ENCODE measurements at regions not wholly inside any gene's neighbourhood (a gene's known extent, or its start where the extent isn't known, plus 50 kb on each side); places are given as distances from the start of the nearest gene placed in this dataset.

DNA sequence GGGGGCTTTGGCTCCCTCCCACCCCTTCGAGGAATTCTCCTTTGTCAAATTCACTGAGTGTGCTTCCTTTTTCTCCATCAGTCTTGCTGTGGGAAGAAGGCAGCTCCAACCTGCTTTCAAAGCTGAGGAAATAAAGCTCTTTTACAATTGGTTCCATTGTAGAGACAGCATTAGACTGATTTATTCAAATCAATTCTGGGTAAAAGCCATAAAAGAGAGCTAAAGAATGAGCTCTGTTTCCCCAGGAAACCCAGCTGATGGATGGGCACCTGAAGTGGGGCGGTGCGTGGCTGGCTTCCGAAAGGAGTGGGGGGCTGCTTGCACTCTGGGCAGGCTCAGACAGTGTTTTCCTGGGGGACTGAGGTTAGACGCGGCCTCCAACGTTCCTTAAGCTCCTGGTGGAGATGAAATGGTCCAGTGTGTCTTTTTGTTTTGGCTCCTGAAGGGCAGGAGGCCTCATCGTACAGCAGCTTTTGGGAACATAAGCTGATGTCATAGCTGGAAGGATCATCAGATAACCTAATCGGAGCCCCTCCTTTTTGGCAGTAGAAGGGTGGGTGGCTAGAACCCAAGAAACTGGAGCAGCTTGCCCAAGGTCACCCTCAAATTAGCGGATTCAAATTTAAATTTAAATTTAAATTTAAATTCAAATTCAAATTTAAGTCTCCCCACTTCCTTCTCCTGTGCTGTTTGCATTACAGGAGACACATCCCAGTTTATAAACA is 128.5 kb upstream of the EEF2KMT start:
- Histone ChIP-seq H3K9me3 (ENCODE audit: control insufficient read depth, insufficient read depth, low read length) (peaks cover 2% of the 10 kb centered on the region; the same call in 1 of the 2 replicates), H2AK9ac (replicated peaks; ENCODE audit: low read depth, low read length, poor library complexity) (no peak overlapping the region), H3K4ac (ENCODE audit: low read depth, low read length) (no peak overlapping the region), H3K27me3 (ENCODE audit: control insufficient read depth, insufficient read depth, low read length) (no peaks in the 10 kb centered on the region), H3K9me1 (ENCODE audit: insufficient read depth, low read length) (no peaks in the 10 kb centered on the region), H4K8ac (ENCODE audit: low read depth in 2 of 2, low read length in 2 of 2) (no peak overlapping the region), H2BK5ac (ENCODE audit: low read depth, low read length, poor library complexity, severe bottlenecking) (no peak overlapping the region), H3K4me1 (ENCODE audit: control insufficient read depth, insufficient read depth, low read length) (no peaks in the 10 kb centered on the region), H3K4me3 (ENCODE audit: insufficient read depth, low read depth, low read length) (no peak overlapping the region), H3K56ac (ENCODE audit: extremely low read depth, insufficient read depth, low read length) (no peak overlapping the region), H3K4me2 (ENCODE audit: low read depth, low read length) (no peak overlapping the region), H3K79me1 (ENCODE audit: low read depth in 1 of 2, low read length in 2 of 2) (no peaks in the 10 kb centered on the region), H3K23ac (ENCODE audit: low read depth, low read length) (no peak overlapping the region), H3K14ac (replicated peaks; ENCODE audit: low read depth, low read length) (no peak overlapping the region), H4K91ac (ENCODE audit: insufficient read depth, low read depth, low read length) (no peak overlapping the region), H2BK120ac (ENCODE audit: low read depth, low read length) (no peak overlapping the region), H2AFZ (replicated peaks; ENCODE audit: low read length, poor library complexity) (no peak overlapping the region), H3K18ac (ENCODE audit: low read depth, low read length) (no peak overlapping the region), H2AK5ac (ENCODE audit: low read depth, low read length) (no peak overlapping the region), H4K5ac (ENCODE audit: low read depth, low read length) (no peak overlapping the region), H2BK20ac (ENCODE audit: low read depth, low read length) (no peak overlapping the region), H4K20me1 (ENCODE audit: insufficient read depth, low read length) (no peaks in the 10 kb centered on the region), H3K27ac (ENCODE audit: insufficient read depth, low read length) (no peak overlapping the region), H3K9ac (ENCODE audit: low read depth, low read length) (no peak overlapping the region), H3K36me3 (ENCODE audit: control insufficient read depth, insufficient read depth, low read length) (no peaks in the 10 kb centered on the region), H2BK15ac (ENCODE audit: low read depth, low read length) (no peak overlapping the region)
- in situ Hi-C loops (cut with MboI; ENCODE audit: low sequenced_read_pairs): no loop called here
- POLR2A ChIA-PET (ENCODE audit: unreplicated experiment): no interaction called here
- DNase-seq (no peak), ATAC-seq (ENCODE audit: low read depth) (no peak)
- TF ChIP-seq MXI1 (IDR thresholded peaks at IDR 0.05; ENCODE audit: borderline replicate concordance, low read depth, low read length) (no peak), FOS (IDR thresholded peaks at IDR 0.05; ENCODE audit: low read depth, low read length) (no peak), NFE2L2 (IDR thresholded peaks at IDR 0.05; ENCODE audit: low read depth, low read length) (no peak), MAZ (IDR thresholded peaks at IDR 0.05; ENCODE audit: borderline replicate concordance, low read depth, low read length) (no peak), CHD1 (IDR thresholded peaks at IDR 0.05; ENCODE audit: low read depth, low read length) (no peak), RAD21 (IDR thresholded peaks at IDR 0.05; ENCODE audit: low read length) (no peak), RFX5 (IDR thresholded peaks at IDR 0.05; ENCODE audit: low read depth, low read length) (no peak), RCOR1 (IDR thresholded peaks at IDR 0.05; ENCODE audit: insufficient replicate concordance, low read length) (no peak), SMC3 (IDR thresholded peaks at IDR 0.05; ENCODE audit: low read depth, low read length) (no peak)
- BruUV-seq (replicated peaks): no TSS peak
- no CpG with 5 or more reads among the region's 10 CpGs for WGBS, 2 experiments (ENCODE audit: extremely low coverage in 2 of 2, insufficient read length in 1 of 2)
- CTCF ChIA-PET: no interaction called here
- intact Hi-C loops (cut with micrococcal nuclease): no loop called here
- dilution Hi-C loops (cut with HindIII; ENCODE audit: low sequenced_read_pairs, unreplicated experiment): no loop called here
